NCI-H2196 (cell line): ENCODE measurements at regions not wholly inside any gene's neighbourhood (a gene's known extent, or its start where the extent isn't known, plus 50 kb on each side); places are given as distances from the start of the nearest gene placed in this dataset.
"Not testable (repeated sequence)": the region's sequence is repeated elsewhere in the genome, so short reads cannot be mapped to it uniquely, and the experiment has no call there.

Experiments used
- DNase-seq: peaks from one replicate; lab custom pipeline; 2025; ENCODE audit not compliant: unreplicated experiment; lab: John Stamatoyannopoulos, UW

DNA sequence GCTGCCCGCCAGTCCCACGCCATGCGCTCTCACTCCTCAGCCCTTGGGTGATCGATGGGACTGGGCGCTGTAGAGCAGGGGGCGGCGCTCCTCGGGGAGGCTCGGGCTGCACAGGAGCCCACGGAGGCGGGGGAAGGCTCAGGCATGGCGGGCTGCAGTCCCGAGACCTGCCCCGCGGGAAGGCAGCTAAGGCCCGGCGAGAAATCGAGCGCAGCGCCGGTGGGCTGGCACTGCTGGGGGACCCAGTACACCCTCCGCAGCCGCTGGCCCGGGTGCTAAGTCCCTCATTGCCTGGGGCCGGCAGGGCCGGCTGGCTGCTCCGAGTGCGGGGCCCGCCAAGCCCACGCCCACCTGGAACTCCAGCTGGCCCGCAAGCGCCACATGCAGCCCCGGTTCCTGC lies 102.2 kb upstream of the PDE10A start:
- DNase-seq, result not testable (repeated sequence)

DNA sequence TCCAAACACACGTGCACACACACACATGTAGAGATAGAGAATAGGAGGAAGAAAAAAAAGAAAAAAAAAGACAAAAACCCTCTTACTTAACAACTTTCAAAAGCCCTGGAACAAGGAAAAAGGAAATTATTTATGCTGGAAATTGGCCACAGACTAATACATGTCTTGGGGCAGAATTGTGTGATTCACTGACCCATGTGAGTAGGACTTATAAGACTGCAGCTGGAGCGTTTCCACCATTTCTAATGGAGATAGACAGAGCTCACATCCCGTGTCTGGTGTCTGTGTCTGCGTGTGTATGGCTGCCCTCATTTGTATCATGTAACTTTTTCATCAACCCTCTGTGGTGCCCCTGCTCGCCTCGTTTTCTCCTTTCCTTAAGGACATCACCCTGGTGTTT lies 99.8 kb upstream of the PDE10A start:
- DNase-seq, result no peak

DNA sequence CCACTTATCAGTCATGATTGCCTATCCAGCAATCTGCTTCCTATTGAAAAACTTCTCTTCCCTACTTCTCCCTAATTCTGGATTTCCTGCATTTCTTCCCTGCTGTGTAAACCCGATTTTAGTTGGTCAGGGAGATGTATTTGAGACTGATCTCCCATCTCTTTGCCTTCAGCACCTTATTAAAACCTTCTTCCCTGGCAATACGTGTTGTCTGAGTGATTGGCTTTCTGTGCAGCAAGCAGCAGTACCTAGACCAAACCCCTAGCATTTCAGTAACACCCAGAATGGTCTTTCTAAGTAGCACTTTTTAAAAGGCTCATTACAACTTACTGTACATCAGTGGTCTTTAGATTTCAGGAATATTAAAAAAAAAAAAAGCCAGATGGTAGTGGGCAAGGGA lies 99.1 kb upstream of the PDE10A start:
- no peak for DNase-seq

DNA sequence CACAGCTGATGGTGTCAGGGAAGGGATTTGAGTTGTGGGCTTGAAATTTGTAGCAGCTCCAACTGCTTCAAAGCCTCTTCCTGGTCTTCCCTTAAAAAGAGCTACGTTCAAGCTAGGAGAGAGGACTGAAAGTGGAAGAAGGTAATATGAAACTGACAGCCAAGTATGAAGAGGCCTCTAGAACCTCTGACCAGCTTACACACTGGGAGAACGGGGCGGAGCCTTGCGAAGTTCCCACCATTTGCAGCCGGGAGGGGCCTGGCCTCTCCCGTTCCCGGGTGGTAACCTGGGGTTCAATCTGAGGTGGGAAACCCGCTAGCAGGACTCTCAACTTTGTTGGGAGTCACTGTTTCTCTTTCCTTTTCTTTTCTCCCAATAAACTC lies 97.8 kb upstream of the PDE10A start:
- no peak for DNase-seq

DNA sequence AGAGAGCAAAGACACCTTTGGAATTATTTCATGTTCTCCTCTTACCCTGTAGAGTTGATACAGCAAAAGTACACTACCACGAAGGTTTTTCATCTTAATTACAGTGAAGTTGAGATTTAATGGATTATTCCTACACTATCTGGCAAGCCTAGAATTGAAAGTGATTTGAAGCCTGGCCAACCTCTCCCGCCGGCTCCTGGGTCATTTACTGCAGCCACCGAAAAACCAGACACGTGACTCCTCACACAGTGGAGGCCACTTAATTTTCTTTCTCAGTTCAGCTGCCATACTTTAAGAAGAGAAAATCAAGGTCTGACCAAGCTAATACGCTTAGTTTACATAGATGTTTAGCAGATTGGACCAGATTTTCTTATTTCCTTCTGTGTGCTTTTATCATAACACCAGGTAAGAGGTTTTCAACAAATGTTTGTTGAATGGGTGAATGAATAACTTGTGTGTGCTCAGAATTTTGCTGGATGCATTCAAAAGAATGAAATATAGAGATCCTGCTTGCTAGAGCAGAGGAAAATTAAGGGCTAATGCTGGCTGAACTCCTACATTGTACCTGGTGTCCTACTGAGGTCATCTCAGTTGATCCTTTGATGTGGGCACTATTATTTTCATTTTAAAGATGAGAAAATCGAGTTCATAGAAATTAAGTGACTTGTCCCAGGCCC lies 97.2 kb upstream of the PDE10A start:
- no peak for DNase-seq

DNA sequence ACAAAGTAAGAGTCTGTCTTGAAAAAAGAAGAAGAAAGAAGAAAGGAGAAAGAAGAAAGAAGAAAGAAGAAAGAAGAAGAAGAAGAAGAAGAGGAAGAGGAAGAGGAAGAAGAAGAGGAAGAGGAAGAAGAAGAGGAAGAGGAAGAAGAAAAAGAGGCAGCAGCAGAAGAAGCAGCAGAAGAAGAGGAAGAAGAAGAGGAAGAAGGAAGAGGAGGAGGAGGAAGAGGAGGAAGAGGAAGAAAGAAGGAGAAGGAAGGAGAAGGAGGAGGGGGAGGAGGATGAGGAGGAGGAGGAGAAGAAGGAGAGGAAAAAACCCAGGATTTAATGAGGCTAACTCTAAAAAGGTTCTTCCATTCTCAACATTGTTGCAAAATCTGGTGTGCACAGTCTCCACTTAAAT lies 95.4 kb upstream of the PDE10A start:
- DNase-seq, result no peak

DNA sequence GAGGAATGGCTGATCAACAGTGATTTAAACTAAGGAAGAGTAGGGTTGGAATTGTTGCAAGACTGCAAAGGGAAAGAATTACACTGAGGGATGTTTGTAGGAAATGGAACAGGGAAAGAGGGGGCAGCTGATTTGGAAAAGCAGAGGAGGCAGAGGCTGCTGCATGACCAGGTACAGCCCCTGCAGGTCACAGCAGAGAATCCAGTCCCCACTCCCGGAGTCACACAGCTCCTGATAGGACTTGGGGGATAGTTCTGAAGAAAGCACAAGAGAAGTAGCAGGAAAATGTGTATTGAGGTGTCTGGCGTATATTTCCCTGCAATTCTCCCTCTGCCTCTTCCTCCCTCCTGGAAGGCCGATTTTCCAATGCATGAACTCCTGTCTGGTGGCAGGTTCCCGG lies 92.5 kb upstream of the PDE10A start:
- no peak for DNase-seq

DNA sequence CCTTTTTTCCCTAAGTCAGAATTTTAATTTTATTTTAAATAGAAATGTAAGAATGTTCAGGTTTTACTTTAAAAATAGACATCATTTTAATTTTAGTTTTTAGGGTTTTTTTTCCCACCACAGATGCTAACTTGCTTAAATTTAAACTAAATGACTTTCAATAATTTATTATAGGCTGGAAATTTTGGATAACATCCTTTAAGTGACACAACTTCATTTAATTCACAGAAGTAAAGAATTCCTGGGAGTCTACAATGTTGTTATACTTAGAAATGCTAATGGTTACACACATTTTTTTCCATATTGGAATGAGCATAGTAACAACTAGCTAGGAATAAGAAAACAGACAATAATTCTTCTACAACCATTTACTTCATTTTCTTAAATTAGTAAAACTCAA lies 90.5 kb upstream of the PDE10A start:
- no peak for DNase-seq

DNA sequence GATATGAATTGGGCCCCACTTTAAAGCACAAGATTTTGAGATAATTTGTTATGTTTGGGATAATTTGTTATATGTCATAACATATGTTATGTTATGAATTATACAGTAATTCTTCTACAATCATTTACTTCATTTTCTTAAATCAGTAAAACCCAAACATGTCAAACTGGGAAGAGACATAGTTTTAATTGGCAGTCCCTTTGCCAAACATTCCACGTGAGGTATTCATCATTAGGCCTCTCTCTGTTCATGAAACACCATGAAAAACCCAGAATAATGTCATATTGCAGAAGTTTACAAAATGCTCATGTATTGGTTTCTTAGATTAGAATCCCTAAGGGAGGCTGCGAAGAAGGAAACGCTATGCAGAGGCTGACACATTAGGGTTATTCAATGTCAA lies 89.4 kb upstream of the PDE10A start:
- DNase-seq, result no peak

DNA sequence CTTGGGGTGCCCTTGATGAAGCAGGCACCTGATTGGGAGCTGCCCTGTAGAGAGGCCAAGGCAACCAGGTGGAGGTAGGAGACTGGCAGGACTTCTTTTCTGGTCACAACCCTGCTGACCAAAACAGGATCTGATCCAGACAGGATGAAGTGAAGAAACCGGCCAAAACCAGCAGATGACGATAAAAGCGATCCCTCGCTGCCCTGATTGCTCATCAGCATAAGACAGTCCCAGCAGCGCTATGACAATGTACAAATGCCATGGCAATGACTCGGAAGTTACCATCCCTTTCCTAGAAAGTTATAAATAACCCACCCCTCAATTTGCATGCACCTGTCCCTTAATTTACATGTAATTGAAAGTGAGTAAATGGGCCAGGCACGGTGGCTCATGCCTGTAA lies 88.4 kb upstream of the PDE10A start:
- DNase-seq, result no peak

DNA sequence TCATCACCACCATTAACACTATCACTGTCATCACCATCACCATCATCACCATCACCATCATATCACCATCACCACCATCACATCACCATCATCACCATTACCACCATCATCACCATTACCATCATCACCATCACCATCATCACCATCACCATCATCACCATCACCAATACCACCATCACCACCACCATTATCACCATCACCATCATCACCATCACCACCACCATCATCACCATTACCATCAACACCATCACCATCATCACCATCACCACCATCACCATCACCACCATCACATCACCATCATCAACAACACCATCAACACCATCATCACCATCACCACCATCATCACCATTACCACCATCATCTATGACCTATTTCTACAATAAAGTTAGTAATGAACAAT lies 86.1 kb upstream of the PDE10A start:
- no peak for DNase-seq

DNA sequence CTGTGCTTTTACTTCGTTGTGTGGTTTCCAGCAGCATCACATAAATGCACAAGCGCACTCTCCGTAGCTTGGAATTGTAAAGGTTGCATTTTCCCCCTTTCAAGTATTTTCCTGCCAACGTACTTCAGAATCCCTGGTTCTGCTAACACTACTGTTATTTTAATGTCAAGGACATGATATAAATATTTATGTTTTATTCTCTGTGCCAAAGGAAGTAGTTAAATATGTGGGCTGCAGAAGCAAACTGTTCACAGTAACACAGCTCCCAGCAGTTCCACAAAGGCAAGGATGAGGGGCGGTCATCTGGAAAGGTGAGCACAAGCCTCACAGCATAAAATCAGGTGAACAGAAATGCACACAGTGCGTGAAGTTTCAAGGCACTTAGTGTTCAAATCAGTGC lies 85.3 kb upstream of the PDE10A start:
- DNase-seq, result no peak

DNA sequence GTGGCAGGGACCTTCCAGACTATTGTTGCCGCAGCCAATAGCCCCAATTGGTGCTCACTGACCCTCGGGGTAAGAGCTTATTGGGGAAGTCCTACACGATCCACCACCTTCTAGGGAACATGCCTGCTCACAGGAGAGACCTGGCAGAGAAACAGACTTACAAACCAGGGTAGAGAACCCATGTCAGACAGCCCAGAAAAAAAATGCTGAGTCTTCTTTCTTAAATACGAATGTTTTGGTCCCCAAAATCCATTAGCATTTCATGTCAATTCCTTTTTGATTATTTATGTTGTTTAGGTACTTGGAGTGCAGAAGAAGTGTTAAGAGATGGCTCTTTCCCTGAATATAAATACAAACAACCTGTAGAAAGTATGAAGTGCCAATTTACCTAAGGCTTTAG lies 84.9 kb upstream of the PDE10A start:
- no peak for DNase-seq

DNA sequence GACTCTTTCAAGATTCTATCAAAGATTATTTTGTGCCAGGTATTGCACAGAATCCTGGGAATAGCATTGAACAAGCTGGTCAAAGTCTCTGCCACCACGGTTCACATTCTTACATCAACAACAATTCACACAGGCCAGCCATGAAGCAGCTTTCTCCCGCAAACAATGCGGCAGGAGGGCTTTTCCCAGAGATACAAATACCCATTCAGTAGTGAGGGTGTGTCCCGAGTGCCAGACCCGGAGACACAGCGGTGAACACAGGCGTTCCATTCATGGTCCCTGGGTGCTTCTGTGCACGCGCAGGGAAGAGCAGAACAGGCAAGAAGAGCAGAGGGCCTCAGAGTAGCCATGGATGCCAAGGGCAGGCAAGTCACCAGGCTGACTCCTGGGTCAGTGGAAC lies 83.3 kb upstream of the PDE10A start:
- no peak for DNase-seq

DNA sequence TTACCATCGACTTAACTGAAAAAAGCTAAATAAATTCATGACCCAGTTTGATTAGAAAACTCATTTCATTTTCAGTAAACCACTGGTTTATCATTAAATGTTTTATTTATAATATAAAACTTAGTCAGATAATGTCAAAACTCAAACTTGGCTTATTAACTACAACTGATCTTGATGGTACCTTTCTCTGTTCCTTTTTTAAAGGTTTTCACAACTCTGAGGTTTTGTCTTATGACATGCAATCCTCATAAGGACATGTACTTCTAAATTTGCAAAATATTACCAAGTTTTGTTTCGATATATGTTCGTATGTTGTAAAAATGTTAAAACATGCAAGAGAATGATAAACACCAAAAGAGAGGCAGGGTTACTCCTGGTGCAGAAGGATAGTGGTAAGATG lies 82.5 kb upstream of the PDE10A start:
- no peak for DNase-seq

DNA sequence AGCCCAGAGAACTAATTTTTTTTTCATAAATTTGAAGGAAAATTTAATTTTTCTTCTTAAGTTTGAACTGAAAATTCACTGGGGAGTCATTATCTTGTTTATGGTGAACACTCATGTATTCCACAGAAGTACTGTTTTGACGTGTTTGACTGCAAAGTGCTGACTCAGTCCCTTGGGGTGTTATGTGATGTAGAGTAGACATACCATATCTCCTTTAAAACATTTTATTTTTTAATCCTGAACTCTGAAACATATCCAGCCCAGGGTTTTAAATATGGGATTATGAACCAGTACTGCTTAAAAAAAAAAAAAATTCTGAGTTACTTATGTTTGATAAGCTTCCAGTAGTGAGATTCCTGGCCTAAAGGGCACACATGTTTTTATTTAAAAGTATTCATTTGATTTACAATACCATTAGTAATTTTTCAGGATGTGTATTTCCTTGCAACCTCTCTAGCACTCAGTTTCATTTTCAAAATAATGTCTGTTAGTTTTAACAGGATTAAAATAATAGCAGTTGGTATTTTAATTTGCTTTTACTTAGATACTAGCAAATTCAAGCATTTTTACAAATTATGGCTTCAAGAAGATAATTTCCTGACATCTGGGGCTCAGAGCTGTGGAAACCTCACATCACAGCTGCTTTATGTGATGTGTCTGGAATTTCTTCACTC lies 81.7 kb upstream of the PDE10A start:
- no peak for DNase-seq

DNA sequence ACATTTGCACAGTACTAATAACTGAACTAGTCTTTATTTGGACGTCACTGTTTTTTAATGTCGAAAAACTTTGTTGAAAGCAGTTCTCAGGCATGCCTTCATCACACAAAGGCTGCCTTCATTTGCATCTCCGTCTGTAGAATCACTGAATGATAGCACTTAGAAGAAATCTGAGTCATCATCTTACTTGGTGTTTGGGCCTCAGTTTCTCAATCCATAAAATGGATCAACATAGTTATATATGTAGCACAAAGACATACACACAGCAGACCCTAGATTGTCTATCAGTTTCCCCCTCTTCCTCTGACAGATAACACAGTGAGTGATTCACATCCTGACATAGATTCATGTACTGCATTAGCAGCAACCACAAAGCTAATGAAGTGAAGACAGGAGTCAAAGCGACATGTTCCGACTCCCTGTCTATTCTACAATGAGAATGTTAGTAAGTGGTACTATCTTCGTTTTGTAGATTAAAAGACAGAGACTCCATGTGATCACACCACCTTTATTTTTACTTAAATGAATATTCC lies 80.4 kb upstream of the PDE10A start:
- no peak for DNase-seq

DNA sequence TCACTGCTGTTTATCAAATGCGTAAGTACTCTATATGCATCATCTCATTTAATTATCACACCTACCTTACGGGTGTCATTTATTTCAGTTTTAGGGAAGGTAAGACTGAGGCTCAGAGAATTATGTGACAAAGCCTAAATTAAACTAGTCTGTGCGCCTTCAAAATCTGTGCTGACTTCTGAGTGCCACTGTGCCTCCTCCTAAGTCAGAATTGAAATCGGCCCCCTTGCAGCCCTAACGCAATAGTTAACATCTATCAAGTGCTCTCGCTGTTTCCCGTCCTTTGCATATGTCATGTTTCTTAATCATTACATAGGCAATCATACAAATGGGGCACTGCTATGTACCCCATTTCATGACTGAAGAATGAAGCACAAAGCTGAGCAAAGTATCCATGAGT lies 79.0 kb upstream of the PDE10A start:
- DNase-seq, result no peak

DNA sequence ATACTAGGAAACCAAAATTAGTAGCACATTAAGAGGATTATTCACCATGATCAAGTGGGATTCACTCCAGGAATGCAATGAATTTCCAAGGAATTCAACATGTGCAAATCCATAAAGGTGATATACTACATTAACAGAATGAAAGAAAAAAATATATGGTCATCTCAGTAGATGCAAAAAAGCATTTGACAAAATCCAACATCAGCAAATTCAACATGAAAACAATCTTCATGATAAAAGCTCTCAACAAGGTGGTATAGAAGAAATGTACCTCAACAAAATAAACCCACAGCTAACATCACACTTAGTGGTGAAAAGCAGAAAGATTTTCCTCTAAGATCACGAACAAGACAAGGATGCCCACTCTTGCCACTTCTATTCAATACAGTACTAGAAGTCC lies 74.4 kb upstream of the PDE10A start:
- no peak for DNase-seq

DNA sequence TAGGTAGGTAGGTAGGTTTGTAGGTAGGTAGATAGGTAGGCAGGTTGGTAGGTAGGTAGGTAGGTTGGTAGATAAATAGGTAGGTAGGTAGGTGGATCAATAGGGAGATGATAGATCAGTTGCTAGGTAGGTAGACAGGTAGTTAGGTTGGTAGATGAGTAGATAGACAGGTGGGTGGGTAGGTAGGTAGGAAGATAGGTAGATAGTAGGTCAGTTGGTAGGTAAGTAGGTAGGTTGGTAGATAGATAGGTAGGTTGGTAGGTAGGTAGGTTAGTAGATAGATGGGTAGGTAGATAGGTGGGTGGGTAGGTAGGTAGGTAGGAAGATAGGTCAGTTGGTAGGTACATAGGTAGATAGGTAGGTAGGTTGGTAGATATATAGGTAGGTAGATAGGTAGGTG lies 72.0 kb upstream of the PDE10A start:
- no peak for DNase-seq

DNA sequence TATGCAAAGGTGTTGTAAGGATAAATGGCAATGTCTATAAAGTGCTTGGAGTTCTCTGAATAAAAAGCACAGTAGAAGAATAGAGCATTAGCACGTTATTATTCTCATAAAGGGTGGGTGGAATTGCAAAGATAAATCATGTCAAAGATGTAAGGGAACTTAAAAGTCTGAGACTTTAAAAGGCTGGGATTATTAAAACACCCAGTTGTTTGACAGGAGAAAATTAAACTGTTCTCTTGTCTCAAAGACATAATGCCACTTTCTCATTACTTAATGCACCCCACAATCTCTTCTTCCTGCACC lies 70.4 kb upstream of the PDE10A start:
- DNase-seq, result no peak

DNA sequence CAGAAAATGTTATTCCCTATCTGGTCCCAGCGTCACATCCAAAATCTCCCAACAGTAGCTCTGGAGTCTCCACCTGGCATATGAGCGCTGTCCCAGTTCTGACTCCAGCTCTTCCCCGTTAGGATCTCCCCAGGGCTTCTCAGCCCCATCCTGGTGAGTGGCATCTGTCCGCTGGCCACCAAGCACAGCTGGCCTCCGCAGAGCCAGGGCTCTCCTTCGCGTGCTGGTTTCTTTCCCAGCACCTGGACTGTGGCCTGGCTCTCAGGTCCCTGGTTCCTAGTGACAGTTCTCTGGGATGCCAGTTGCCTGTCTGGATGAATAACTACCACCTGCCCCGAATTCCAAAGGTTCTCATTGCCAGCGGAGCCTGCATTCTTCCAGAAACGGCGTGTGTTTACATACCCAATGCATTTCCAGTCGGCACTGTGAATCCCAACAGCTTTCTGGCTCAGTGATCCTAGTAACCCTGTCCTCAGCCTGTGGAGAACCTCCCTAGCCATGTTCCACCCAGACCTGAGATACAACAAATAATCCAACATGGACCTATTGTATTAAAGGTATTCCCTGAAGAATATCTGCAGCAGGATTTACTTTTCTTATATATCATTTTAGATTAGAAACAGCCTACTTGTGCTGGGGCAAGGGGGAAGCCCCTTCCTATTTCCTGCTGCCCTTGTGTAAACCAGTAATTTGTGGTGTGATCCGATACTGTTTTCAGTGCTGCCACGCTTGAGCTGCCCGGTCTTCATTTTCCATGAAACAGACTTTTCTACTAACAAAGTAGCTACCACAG lies 69.9 kb upstream of the PDE10A start:
- no peak for DNase-seq
